ENCODE measurements at regions not wholly inside any gene's neighbourhood (a gene's known extent, or its start where the extent isn't known, plus 50 kb on each side); places are given as distances from the start of the nearest gene placed in this dataset.
"Not testable (repeated sequence)": the region's sequence is repeated elsewhere in the genome, so short reads cannot be mapped to it uniquely, and the experiment has no call there.

- no peak overlapping the region for H3K27ac ChIP-seq (ENCODE audit: low read depth, low read length)
- no peak overlapping the region for H3K4me3 ChIP-seq (ENCODE audit: low read depth in 1 of 2, low read length in 2 of 2)
- H3K9me3 ChIP-seq (ENCODE audit: low read length), result no peaks in the 10 kb centered on the region
- no peaks in the 10 kb centered on the region for H3K36me3 ChIP-seq (ENCODE audit: insufficient read depth, low read length)
- H3K4me1 ChIP-seq (ENCODE audit: insufficient read depth, low read length), result no peaks in the 10 kb centered on the region
- H3K27me3 ChIP-seq (ENCODE audit: control insufficient read depth in 1 of 2, insufficient read depth in 2 of 2, low read length in 2 of 2), result no peaks in the 10 kb centered on the region
- no peak overlapping the region for H3K9ac ChIP-seq (ENCODE audit: low read length)
Observed at GRCh38 chr3:525415-525814, 328.9 kb downstream of the CHL1 start.

GRCh38 chr3:535566-536416, 339.2 kb downstream of the CHL1 start:
- Histone ChIP-seq H3K4me3 (ENCODE audit: low read depth in 1 of 2, low read length in 2 of 2) (peak overlapping the region; percentile 38 to 41), H3K9ac (ENCODE audit: low read length) (no peak overlapping the region), H3K27me3 (ENCODE audit: control insufficient read depth in 1 of 2, insufficient read depth in 2 of 2, low read length in 2 of 2) (no peaks in the 10 kb centered on the region), H3K9me3 (ENCODE audit: low read length) (no peaks in the 10 kb centered on the region), H3K27ac (ENCODE audit: low read depth, low read length) (no peak overlapping the region), H3K4me1 (ENCODE audit: insufficient read depth, low read length) (no peaks in the 10 kb centered on the region), H3K36me3 (ENCODE audit: insufficient read depth, low read length) (no peaks in the 10 kb centered on the region)

- Histone ChIP-seq H3K27me3 (ENCODE audit: control insufficient read depth in 1 of 2, insufficient read depth in 2 of 2, low read length in 2 of 2) (no peaks in the 10 kb centered on the region), H3K27ac (ENCODE audit: low read depth, low read length) (no peak overlapping the region), H3K4me3 (ENCODE audit: low read depth in 1 of 2, low read length in 2 of 2) (peak overlapping the region; percentile 38 to 41), H3K9ac (ENCODE audit: low read length) (no peak overlapping the region), H3K9me3 (ENCODE audit: low read length) (no peaks in the 10 kb centered on the region), H3K4me1 (ENCODE audit: insufficient read depth, low read length) (no peaks in the 10 kb centered on the region), H3K36me3 (ENCODE audit: insufficient read depth, low read length) (no peaks in the 10 kb centered on the region)
Observed at GRCh38 chr3:536417-536813, 339.9 kb downstream of the CHL1 start.

- no peak overlapping the region for H3K27ac ChIP-seq (ENCODE audit: low read depth, low read length)
- no peaks in the 10 kb centered on the region for H3K36me3 ChIP-seq (ENCODE audit: insufficient read depth, low read length)
- peak overlapping the region in 1 of 2 donors; percentile 2 for H3K4me3 ChIP-seq (ENCODE audit: low read depth in 1 of 2, low read length in 2 of 2)
- no peaks in the 10 kb centered on the region for H3K4me1 ChIP-seq (ENCODE audit: insufficient read depth, low read length)
- H3K9ac ChIP-seq (ENCODE audit: low read length), result no peak overlapping the region
- H3K9me3 ChIP-seq (ENCODE audit: low read length), result no peaks in the 10 kb centered on the region
- H3K27me3 ChIP-seq (ENCODE audit: control insufficient read depth in 1 of 2, insufficient read depth in 2 of 2, low read length in 2 of 2), result no peaks in the 10 kb centered on the region
Observed at GRCh38 chr3:541062-541801, 344.7 kb downstream of the CHL1 start.

GRCh38 chr3:542021-542420, 345.5 kb downstream of the CHL1 start:
- no peaks in the 10 kb centered on the region for H3K4me1 ChIP-seq (ENCODE audit: insufficient read depth, low read length)
- no peak overlapping the region for H3K4me3 ChIP-seq (ENCODE audit: low read depth in 1 of 2, low read length in 2 of 2)
- H3K27me3 ChIP-seq (ENCODE audit: control insufficient read depth in 1 of 2, insufficient read depth in 2 of 2, low read length in 2 of 2), result no peaks in the 10 kb centered on the region
- no peak overlapping the region for H3K27ac ChIP-seq (ENCODE audit: low read depth, low read length)
- H3K9me3 ChIP-seq (ENCODE audit: low read length), result no peaks in the 10 kb centered on the region
- no peak overlapping the region for H3K9ac ChIP-seq (ENCODE audit: low read length)
- no peaks in the 10 kb centered on the region for H3K36me3 ChIP-seq (ENCODE audit: insufficient read depth, low read length)

- no peaks in the 10 kb centered on the region for H3K27me3 ChIP-seq (ENCODE audit: control insufficient read depth in 1 of 2, insufficient read depth in 2 of 2, low read length in 2 of 2)
- no peaks in the 10 kb centered on the region for H3K4me1 ChIP-seq (ENCODE audit: insufficient read depth, low read length)
- H3K36me3 ChIP-seq (ENCODE audit: insufficient read depth, low read length), result no peaks in the 10 kb centered on the region
- H3K9ac ChIP-seq (ENCODE audit: low read length), result no peak overlapping the region
- H3K9me3 ChIP-seq (ENCODE audit: low read length), result no peaks in the 10 kb centered on the region
- no peak overlapping the region for H3K27ac ChIP-seq (ENCODE audit: low read depth, low read length)
- H3K4me3 ChIP-seq (ENCODE audit: low read depth in 1 of 2, low read length in 2 of 2), result no peak overlapping the region
Observed at GRCh38 chr3:549636-550035, 353.1 kb downstream of the CHL1 start.

- H3K27me3 ChIP-seq (ENCODE audit: control insufficient read depth in 1 of 2, insufficient read depth in 2 of 2, low read length in 2 of 2), result no peaks in the 10 kb centered on the region
- no peak overlapping the region for H3K9ac ChIP-seq (ENCODE audit: low read length)
- H3K27ac ChIP-seq (ENCODE audit: low read depth, low read length), result no peak overlapping the region
Observed at GRCh38 chr3:550471-550870, 353.9 kb downstream of the CHL1 start.

GRCh38 chr3:557972-558371, 361.4 kb downstream of the CHL1 start:
- Histone ChIP-seq H3K4me3 (ENCODE audit: low read depth in 1 of 2, low read length in 2 of 2) (no peak overlapping the region), H3K27me3 (ENCODE audit: control insufficient read depth in 1 of 2, insufficient read depth in 2 of 2, low read length in 2 of 2) (no peaks in the 10 kb centered on the region)

More at GRCh38 chr3:550471-550870, 353.9 kb downstream of the CHL1 start:
- no peaks in the 10 kb centered on the region for H3K9me3 ChIP-seq (ENCODE audit: low read length)
- no peaks in the 10 kb centered on the region for H3K4me1 ChIP-seq (ENCODE audit: insufficient read depth, low read length)
- H3K36me3 ChIP-seq (ENCODE audit: insufficient read depth, low read length), result no peaks in the 10 kb centered on the region
- no peak overlapping the region for H3K4me3 ChIP-seq (ENCODE audit: low read depth in 1 of 2, low read length in 2 of 2)

GRCh38 chr3:567488-568185, 371.1 kb downstream of the CHL1 start:
- H3K27me3 ChIP-seq (ENCODE audit: control insufficient read depth in 1 of 2, insufficient read depth in 2 of 2, low read length in 2 of 2), result no peaks in the 10 kb centered on the region
- H3K9ac ChIP-seq (ENCODE audit: low read length), result no peak overlapping the region
- no peak overlapping the region for H3K27ac ChIP-seq (ENCODE audit: low read depth, low read length)
- H3K4me1 ChIP-seq (ENCODE audit: insufficient read depth, low read length), result no peaks in the 10 kb centered on the region
- no peaks in the 10 kb centered on the region for H3K9me3 ChIP-seq (ENCODE audit: low read length)
- no peak overlapping the region for H3K4me3 ChIP-seq (ENCODE audit: low read depth in 1 of 2, low read length in 2 of 2)
- H3K36me3 ChIP-seq (ENCODE audit: insufficient read depth, low read length), result no peaks in the 10 kb centered on the region

More at GRCh38 chr3:557972-558371, 361.4 kb downstream of the CHL1 start:
- H3K9ac ChIP-seq (ENCODE audit: low read length), result no peak overlapping the region
- no peaks in the 10 kb centered on the region for H3K36me3 ChIP-seq (ENCODE audit: insufficient read depth, low read length)
- no peaks in the 10 kb centered on the region for H3K9me3 ChIP-seq (ENCODE audit: low read length)
- H3K4me1 ChIP-seq (ENCODE audit: insufficient read depth, low read length), result no peaks in the 10 kb centered on the region
- H3K27ac ChIP-seq (ENCODE audit: low read depth, low read length), result no peak overlapping the region

GRCh38 chr3:579529-579928, 383.0 kb downstream of the CHL1 start:
- not testable (repeated sequence) for H3K9me3 ChIP-seq (ENCODE audit: low read length); H3K36me3 ChIP-seq (ENCODE audit: insufficient read depth, low read length); H3K9ac ChIP-seq (ENCODE audit: low read length); H3K27me3 ChIP-seq (ENCODE audit: control insufficient read depth in 1 of 2, insufficient read depth in 2 of 2, low read length in 2 of 2); H3K4me3 ChIP-seq (ENCODE audit: low read depth in 1 of 2, low read length in 2 of 2); H3K4me1 ChIP-seq (ENCODE audit: insufficient read depth, low read length); H3K27ac ChIP-seq (ENCODE audit: low read depth, low read length)

GRCh38 chr3:589066-589465, 392.5 kb downstream of the CHL1 start:
- not testable (repeated sequence) for H3K9ac ChIP-seq (ENCODE audit: low read length); H3K27me3 ChIP-seq (ENCODE audit: control insufficient read depth in 1 of 2, insufficient read depth in 2 of 2, low read length in 2 of 2); H3K4me1 ChIP-seq (ENCODE audit: insufficient read depth, low read length); H3K36me3 ChIP-seq (ENCODE audit: insufficient read depth, low read length); H3K4me3 ChIP-seq (ENCODE audit: low read depth in 1 of 2, low read length in 2 of 2); H3K9me3 ChIP-seq (ENCODE audit: low read length); H3K27ac ChIP-seq (ENCODE audit: low read depth, low read length)
